ENCODE measurements at regions not wholly inside any gene's neighbourhood (a gene's known extent, or its start where the extent isn't known, plus 50 kb on each side); places are given as distances from the start of the nearest gene placed in this dataset.

DNA sequence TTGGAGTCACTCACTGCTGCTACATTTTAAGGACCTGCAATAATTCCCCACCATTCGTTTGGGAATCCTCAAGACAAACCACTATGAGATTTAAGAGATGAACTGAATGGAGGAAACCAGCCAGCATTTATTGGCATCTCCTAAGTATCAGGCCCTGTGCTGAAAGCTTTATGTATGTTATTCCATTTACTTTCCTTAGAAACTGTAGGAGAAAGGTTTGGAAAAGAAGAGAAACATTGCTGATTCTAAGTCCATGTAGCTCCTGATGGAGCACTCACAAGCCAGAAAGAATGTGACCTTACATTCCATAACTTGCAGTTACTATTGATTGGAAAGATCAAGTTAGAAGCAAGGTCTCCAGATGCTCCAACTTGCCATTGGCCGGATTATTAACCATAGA is 267.4 kb downstream of the GAS1 start:
- Histone ChIP-seq H3K4me3 (no peak overlapping the region), H3K27me3 (no peaks in the 10 kb centered on the region), H3K4me1 (no peaks in the 10 kb centered on the region), H3K27ac (no peak overlapping the region), H3K9me3 (no peaks in the 10 kb centered on the region), H3K36me3 (ENCODE audit: low read depth, missing control alignments) (no peaks in the 10 kb centered on the region)
- intact Hi-C loops (cut with DNase I; ENCODE audit: low total_unique reads): no loop called here
- DNase-seq: no peak
- WGBS, 2 donors: 72% methylated on average over 2 of the region's 2 CpGs
- TF ChIP-seq CTCF (IDR thresholded peaks at IDR 0.05) (no peak), POLR2A (IDR thresholded peaks at IDR 0.05) (no peak)

GRCh38 chr9:86676396-86676795 is 270.9 kb downstream of the GAS1 start:
- no peak for DNase-seq
- no peaks in the 10 kb centered on the region for H3K9me3 ChIP-seq
- H3K4me1 ChIP-seq: no peaks in the 10 kb centered on the region
- WGBS, 2 donors: 79 to 83% methylated on average over 2 of the region's 2 CpGs
- H3K27me3 ChIP-seq: no peaks in the 10 kb centered on the region
- intact Hi-C loops (cut with DNase I; ENCODE audit: low total_unique reads): no loop called here
- no peak overlapping the region for H3K4me3 ChIP-seq
- no peak for TF ChIP-seq POLR2A (IDR thresholded peaks at IDR 0.05)
- no peak for TF ChIP-seq CTCF (IDR thresholded peaks at IDR 0.05)
- H3K36me3 ChIP-seq (ENCODE audit: low read depth, missing control alignments): no peaks in the 10 kb centered on the region
- no peak overlapping the region for H3K27ac ChIP-seq

- no peaks in the 10 kb centered on the region for H3K36me3 ChIP-seq (ENCODE audit: low read depth, missing control alignments)
- WGBS, 2 donors: 84 to 87% methylated on average over 5 of the region's 5 CpGs
- no peak for DNase-seq
- no peak overlapping the region for H3K4me3 ChIP-seq
- H3K9me3 ChIP-seq: no peaks in the 10 kb centered on the region
- no peak overlapping the region for H3K27ac ChIP-seq
- intact Hi-C loops (cut with DNase I; ENCODE audit: low total_unique reads): no loop called here
- no peaks in the 10 kb centered on the region for H3K4me1 ChIP-seq
- no peak for TF ChIP-seq POLR2A (IDR thresholded peaks at IDR 0.05)
- TF ChIP-seq CTCF (IDR thresholded peaks at IDR 0.05): no peak
- H3K27me3 ChIP-seq: no peaks in the 10 kb centered on the region
Observed at GRCh38 chr9:86675805-86676204, 271.5 kb downstream of the GAS1 start.

GRCh38 chr9:86674487-86674886 is 272.8 kb downstream of the GAS1 start:
- H3K9me3 ChIP-seq: no peaks in the 10 kb centered on the region
- no peak overlapping the region for H3K27ac ChIP-seq
- H3K27me3 ChIP-seq: no peaks in the 10 kb centered on the region
- TF ChIP-seq CTCF (IDR thresholded peaks at IDR 0.05) (no peak), POLR2A (IDR thresholded peaks at IDR 0.05) (no peak)
- DNase-seq: no peak
- no peak overlapping the region for H3K4me3 ChIP-seq
- intact Hi-C loops (cut with DNase I; ENCODE audit: low total_unique reads): no loop called here
- WGBS, 2 donors: 75 to 90% methylated on average over 2 of the region's 2 CpGs
- H3K4me1 ChIP-seq: no peaks in the 10 kb centered on the region
- H3K36me3 ChIP-seq (ENCODE audit: low read depth, missing control alignments): no peaks in the 10 kb centered on the region

DNA sequence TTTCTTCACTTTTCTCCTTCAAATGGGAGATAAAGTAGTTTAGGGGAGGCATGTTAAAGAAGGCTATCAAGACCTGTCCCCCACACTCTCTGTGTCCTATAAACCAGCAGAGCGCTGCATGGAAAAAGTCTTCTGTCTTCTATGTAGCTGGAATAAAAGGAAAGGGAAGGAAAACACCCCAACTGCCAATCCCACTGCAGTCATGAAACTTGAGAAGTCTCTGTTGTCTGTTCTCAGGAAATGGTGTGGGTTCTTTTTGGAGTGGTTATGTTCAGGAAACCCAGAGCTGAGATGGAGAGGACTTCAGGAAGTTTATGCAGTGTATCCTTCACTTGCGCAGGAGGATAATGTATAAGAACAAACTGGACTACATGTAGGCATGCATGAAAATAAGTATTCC is 274.3 kb downstream of the GAS1 start:
- WGBS, 2 donors: 88 to 96% methylated on average over 2 of the region's 2 CpGs
- Histone ChIP-seq H3K27ac (no peak overlapping the region), H3K4me1 (no peaks in the 10 kb centered on the region), H3K4me3 (no peak overlapping the region), H3K27me3 (no peaks in the 10 kb centered on the region), H3K36me3 (ENCODE audit: low read depth, missing control alignments) (no peaks in the 10 kb centered on the region), H3K9me3 (no peaks in the 10 kb centered on the region)
- DNase-seq: no peak
- TF ChIP-seq CTCF (IDR thresholded peaks at IDR 0.05): no peak
- TF ChIP-seq POLR2A (IDR thresholded peaks at IDR 0.05): no peak
- intact Hi-C loops (cut with DNase I; ENCODE audit: low total_unique reads): no loop called here
